H9 (cell line): ENCODE measurements at regions not wholly inside any gene's neighbourhood (a gene's known extent, or its start where the extent isn't known, plus 50 kb on each side); places are given as distances from the start of the nearest gene placed in this dataset.

Experiments used
- DNase-seq: peaks from one replicate; pipeline ENCODE4 v3.0.0-alpha.2; 2017
- H2AFZ ChIP-seq: one replicate; pipeline ENCODE4 v1.6.1; 2013; ENCODE audit warnings: mild to moderate bottlenecking, low read length, control low read depth, moderate library complexity
- H2AK5ac ChIP-seq: 2 replicates; pipeline ENCODE4 v1.6.1; 2013; ENCODE audit warnings: low read length, control low read depth, mixed read lengths; ENCODE audit not compliant: insufficient read length
- H2BK120ac ChIP-seq: one replicate; pipeline ENCODE4 v1.6.1; 2013; ENCODE audit warnings: low read depth, mild to moderate bottlenecking, low read length, control low read depth, inconsistent platforms; ENCODE audit not compliant: poor library complexity, severe bottlenecking
- H2BK12ac ChIP-seq: 2 replicates; pipeline ENCODE4 v1.6.1; 2013; ENCODE audit warnings: low read length, control low read depth, mixed read lengths, low read depth; ENCODE audit not compliant: insufficient read length
- H2BK15ac ChIP-seq: 2 replicates; pipeline ENCODE4 v1.6.1; 2013; ENCODE audit warnings: low read depth, low read length, control low read depth
- H2BK20ac ChIP-seq: one replicate; pipeline ENCODE4 v1.6.1; 2013; ENCODE audit warnings: low read depth, mild to moderate bottlenecking, low read length, control low read depth, inconsistent platforms; ENCODE audit not compliant: poor library complexity, severe bottlenecking
- H2BK5ac ChIP-seq: 2 replicates; pipeline ENCODE4 v1.6.1; 2013; ENCODE audit warnings: low read length, control low read depth, mixed read lengths; ENCODE audit not compliant: insufficient read length
- H3K14ac ChIP-seq: 2 replicates; pipeline ENCODE4 v1.6.1; 2013; ENCODE audit warnings: low read length, control low read depth; ENCODE audit not compliant: insufficient read depth
- H3K18ac ChIP-seq: 2 replicates; pipeline ENCODE4 v1.6.1; 2013; ENCODE audit warnings: low read depth, mild to moderate bottlenecking, mixed read lengths, low read length, control low read depth; ENCODE audit not compliant: insufficient read length
- H3K23ac ChIP-seq: 2 replicates; pipeline ENCODE4 v1.6.1; 2013; ENCODE audit warnings: low read length, control low read depth, mixed read lengths, low read depth; ENCODE audit not compliant: insufficient read length
- H3K23me2 ChIP-seq: 2 replicates; pipeline ENCODE4 v1.6.1; 2013; ENCODE audit warnings: low read depth, mild to moderate bottlenecking, mixed read lengths, low read length, control low read depth; ENCODE audit not compliant: insufficient read length, poor library complexity, severe bottlenecking
- H3K27ac ChIP-seq: 2 replicates; pipeline ENCODE4 v1.5.1; 2013; ENCODE audit warnings: low read length, control low read depth, mixed read lengths, low read depth; ENCODE audit not compliant: insufficient read length
- H3K27me3 ChIP-seq: 2 replicates; pipeline ENCODE4 v1.6.1; 2013; ENCODE audit warnings: low read length, control low read depth, inconsistent platforms; ENCODE audit not compliant: insufficient read depth
- H3K4ac ChIP-seq: 2 replicates; pipeline ENCODE4 v1.6.1; 2013; ENCODE audit warnings: low read depth, mild to moderate bottlenecking, control low read depth, inconsistent platforms, low read length, moderate library complexity
- H3K4me1 ChIP-seq: 2 replicates; pipeline ENCODE4 v1.6.1; 2013; ENCODE audit warnings: low read length, control low read depth, inconsistent platforms; ENCODE audit not compliant: insufficient read depth
- H3K4me2 ChIP-seq: 2 replicates; pipeline ENCODE4 v1.6.1; 2013; ENCODE audit warnings: low read length, control low read depth, mixed read lengths; ENCODE audit not compliant: insufficient read length, insufficient read depth
- H3K56ac ChIP-seq: 2 replicates; pipeline ENCODE4 v1.6.1; 2013; ENCODE audit warnings: low read depth, mild to moderate bottlenecking, mixed read lengths, low read length, control low read depth; ENCODE audit not compliant: insufficient read length
- H3K79me1 ChIP-seq: 2 replicates; pipeline ENCODE4 v1.6.1; 2013; ENCODE audit warnings: low read depth, mild to moderate bottlenecking, moderate library complexity, low read length, control low read depth, inconsistent platforms; ENCODE audit not compliant: insufficient read depth, poor library complexity, severe bottlenecking
- H3K79me2 ChIP-seq: 2 replicates; pipeline ENCODE4 v1.6.1; 2013; ENCODE audit warnings: low read length, control low read depth, inconsistent platforms; ENCODE audit not compliant: insufficient read depth
- H3K9ac ChIP-seq: 2 replicates; pipeline ENCODE4 v1.6.1; 2013; ENCODE audit warnings: low read length, control low read depth, mixed read lengths; ENCODE audit not compliant: insufficient read length; ENCODE audit errors: extremely low read depth
- H3K9me3 ChIP-seq: one replicate; pipeline ENCODE4 v1.6.1; 2013; ENCODE audit warnings: low read depth, low read length, inconsistent platforms; ENCODE audit not compliant: control insufficient read depth
- H3T11ph ChIP-seq: one replicate; pipeline ENCODE4 v1.6.1; 2013; ENCODE audit warnings: mild to moderate bottlenecking, low read length, control low read depth, inconsistent platforms
- H4K20me1 ChIP-seq: one replicate; pipeline ENCODE4 v1.6.1; 2013; ENCODE audit not compliant: control insufficient read depth, insufficient read length, insufficient read depth
- H4K5ac ChIP-seq: 2 replicates; pipeline ENCODE4 v1.6.1; 2013; ENCODE audit warnings: low read depth, mild to moderate bottlenecking, mixed read lengths, low read length, control low read depth; ENCODE audit not compliant: insufficient read length
- H4K8ac ChIP-seq: replicated peaks from 2 replicates; pipeline ENCODE4 v1.6.1; 2013; ENCODE audit warnings: low read length, control low read depth, mixed read lengths, low read depth; ENCODE audit not compliant: insufficient read length
- H4K91ac ChIP-seq: 2 replicates; pipeline ENCODE4 v1.6.1; 2013; ENCODE audit warnings: low read depth, mild to moderate bottlenecking, moderate library complexity, mixed read lengths, low read length, control low read depth; ENCODE audit not compliant: insufficient read length
- H3K27ac Mint-ChIP-seq, 3 experiments: 2 replicates in 2 of 3; 3 replicates in 1 of 3; pipeline ENCODE4 v1.8.0; 2020 to 2021; ENCODE audit warnings: mixed read lengths in 3 of 3, mild to moderate bottlenecking in 1 of 3, moderate library complexity in 1 of 3
- H3K27me3 Mint-ChIP-seq: 2 replicates; pipeline ENCODE4 v1.8.0; 2021; ENCODE audit warnings: low read depth, mild to moderate bottlenecking, moderate library complexity, mixed read lengths
- H3K36me3 Mint-ChIP-seq, 3 experiments: 2 replicates in 2 of 3; 3 replicates in 1 of 3; pipeline ENCODE4 v1.8.0; 2020 to 2021; ENCODE audit warnings: low read depth in 3 of 3, mixed read lengths in 3 of 3; ENCODE audit not compliant: insufficient read depth in 1 of 3
- H3K4me1 Mint-ChIP-seq, 2 experiments: 2 replicates each; pipeline ENCODE4 v1.8.0; 2020; ENCODE audit warnings: mixed read lengths in 2 of 2
- H3K4me3 Mint-ChIP-seq, 2 experiments: 2 replicates in 1 of 2; 3 replicates in 1 of 2; pipeline ENCODE4 v1.8.0; 2020 to 2021; ENCODE audit warnings: mild to moderate bottlenecking in 2 of 2, mixed read lengths in 2 of 2, moderate library complexity in 1 of 2
- H3K9me3 Mint-ChIP-seq, 2 experiments: 2 replicates in 1 of 2; 3 replicates in 1 of 2; pipeline ENCODE4 v1.8.0; 2020; ENCODE audit warnings: mild to moderate bottlenecking in 2 of 2, mixed read lengths in 2 of 2, moderate library complexity in 1 of 2
- TF ChIP-seq, protein P1 (sequence below): fragments of 200-600 bp; sonication (generic); conservative IDR thresholded peaks from 3 replicates; pipeline ENCODE4 v1.8.0; 2021; ENCODE audit warnings: antibody characterized with exemption, mild to moderate bottlenecking

DNA sequence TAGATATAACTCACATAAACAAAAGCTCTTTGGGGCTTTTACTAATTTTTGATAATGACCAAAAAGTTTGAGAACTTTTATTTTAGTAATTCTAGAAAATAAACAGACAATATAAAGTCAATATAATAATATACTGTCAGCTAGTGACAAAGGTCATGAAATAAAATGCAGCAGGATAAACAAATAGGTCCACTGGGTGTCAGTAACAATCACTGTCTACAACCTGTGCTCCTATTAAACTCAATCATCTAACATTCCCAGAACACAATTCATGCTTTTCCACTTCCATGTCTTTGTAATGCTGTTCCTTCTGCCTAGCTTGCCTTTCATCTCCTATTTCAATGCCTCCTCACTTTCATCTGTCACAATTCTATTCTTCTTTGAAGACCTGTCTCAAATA is 186.1 kb downstream of the GIPC2 start:
- Histone ChIP-seq H2BK20ac (no peak overlapping the region), H2BK5ac (no peak overlapping the region), H3K79me1 (no peaks in the 10 kb centered on the region), H2AFZ (no peak overlapping the region), H3K23ac (no peak overlapping the region), H3T11ph (no peak overlapping the region), H2AK5ac (no peak overlapping the region), H3K4ac (no peak overlapping the region), H3K9me3 (no peaks in the 10 kb centered on the region), H3K56ac (no peak overlapping the region), H4K91ac (no peak overlapping the region), H3K4me1 (peaks cover 2% of the 10 kb centered on the region; the same call in 1 of the 2 replicates), H4K5ac (no peak overlapping the region), H3K27ac (no peak overlapping the region), H2BK120ac (no peak overlapping the region), H3K27me3 (peaks cover 42% of the 10 kb centered on the region), H3K4me2 (no peak overlapping the region), H3K9ac (no peak overlapping the region), H3K14ac (no peak overlapping the region), H3K79me2 (no peaks in the 10 kb centered on the region), H4K20me1 (no peaks in the 10 kb centered on the region), H2BK12ac (no peak overlapping the region), H3K18ac (no peak overlapping the region), H3K23me2 (no peaks in the 10 kb centered on the region), H4K8ac (no peak overlapping the region), H2BK15ac (no peak overlapping the region)
- peaks cover 2 to 12% of the 10 kb centered on the region in 2 experiments; a peak in 3 of 5 replicates for H3K9me3 Mint-ChIP-seq
- H3K27me3 Mint-ChIP-seq, result peaks cover 97% of the 10 kb centered on the region
- DNase-seq, result no peak
- H3K4me1 Mint-ChIP-seq, result peaks cover 17 to 37% of the 10 kb centered on the region in 2 experiments
- TF ChIP-seq, protein P1, sequence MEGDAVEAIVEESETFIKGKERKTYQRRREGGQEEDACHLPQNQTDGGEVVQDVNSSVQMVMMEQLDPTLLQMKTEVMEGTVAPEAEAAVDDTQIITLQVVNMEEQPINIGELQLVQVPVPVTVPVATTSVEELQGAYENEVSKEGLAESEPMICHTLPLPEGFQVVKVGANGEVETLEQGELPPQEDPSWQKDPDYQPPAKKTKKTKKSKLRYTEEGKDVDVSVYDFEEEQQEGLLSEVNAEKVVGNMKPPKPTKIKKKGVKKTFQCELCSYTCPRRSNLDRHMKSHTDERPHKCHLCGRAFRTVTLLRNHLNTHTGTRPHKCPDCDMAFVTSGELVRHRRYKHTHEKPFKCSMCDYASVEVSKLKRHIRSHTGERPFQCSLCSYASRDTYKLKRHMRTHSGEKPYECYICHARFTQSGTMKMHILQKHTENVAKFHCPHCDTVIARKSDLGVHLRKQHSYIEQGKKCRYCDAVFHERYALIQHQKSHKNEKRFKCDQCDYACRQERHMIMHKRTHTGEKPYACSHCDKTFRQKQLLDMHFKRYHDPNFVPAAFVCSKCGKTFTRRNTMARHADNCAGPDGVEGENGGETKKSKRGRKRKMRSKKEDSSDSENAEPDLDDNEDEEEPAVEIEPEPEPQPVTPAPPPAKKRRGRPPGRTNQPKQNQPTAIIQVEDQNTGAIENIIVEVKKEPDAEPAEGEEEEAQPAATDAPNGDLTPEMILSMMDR, result no peak
- no peak overlapping the region for H3K4me3 Mint-ChIP-seq
- peaks cover 0 to 6% (median 0%) of the 10 kb centered on the region in 3 experiments; a peak in 2 of 7 replicates for H3K36me3 Mint-ChIP-seq
- no peak overlapping the region for H3K27ac Mint-ChIP-seq
